ENCODE measurements at regions not wholly inside any gene's neighbourhood (a gene's known extent, or its start where the extent isn't known, plus 50 kb on each side); places are given as distances from the start of the nearest gene placed in this dataset.

GRCh38 chr4:115294717-115295116, 181.3 kb upstream of the NDST4 start:
- DNase-seq: no peak
- Histone ChIP-seq H3K9me3 (no peaks in the 10 kb centered on the region), H3K4me1 (no peaks in the 10 kb centered on the region), H3K36me3 (no peaks in the 10 kb centered on the region), H3K4me3 (no peak overlapping the region), H3K27ac (no peak overlapping the region), H3K27me3 (no peaks in the 10 kb centered on the region)
- intact Hi-C loops (cut with DNase I; ENCODE audit: low total_unique reads): no loop called here
- no peak for TF ChIP-seq POLR2A (IDR thresholded peaks at IDR 0.05)

DNA sequence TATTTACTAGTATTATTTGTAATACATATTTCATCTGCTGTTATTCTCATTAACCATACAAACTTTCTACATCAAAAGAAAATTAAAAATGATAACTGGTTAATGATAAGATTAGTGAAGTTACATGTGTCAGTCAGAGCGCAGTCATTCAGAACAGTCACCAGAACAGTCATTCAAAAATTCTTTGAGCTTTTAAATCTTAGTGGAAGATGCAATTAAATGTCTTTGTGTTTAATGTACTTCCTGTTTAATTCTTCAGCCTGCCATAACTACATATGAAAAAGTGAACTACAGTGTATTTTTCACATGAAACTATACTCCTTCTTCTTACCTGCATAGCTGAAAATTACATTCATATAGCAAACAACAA, 179.7 kb upstream of the NDST4 start:
- no peak overlapping the region for H3K4me3 ChIP-seq
- no peaks in the 10 kb centered on the region for H3K4me1 ChIP-seq
- no peaks in the 10 kb centered on the region for H3K36me3 ChIP-seq
- H3K27me3 ChIP-seq: no peaks in the 10 kb centered on the region
- no peaks in the 10 kb centered on the region for H3K9me3 ChIP-seq
- DNase-seq: no peak
- TF ChIP-seq POLR2A (IDR thresholded peaks at IDR 0.05): no peak
- H3K27ac ChIP-seq: no peak overlapping the region
- intact Hi-C loops (cut with DNase I; ENCODE audit: low total_unique reads): no loop called here

DNA sequence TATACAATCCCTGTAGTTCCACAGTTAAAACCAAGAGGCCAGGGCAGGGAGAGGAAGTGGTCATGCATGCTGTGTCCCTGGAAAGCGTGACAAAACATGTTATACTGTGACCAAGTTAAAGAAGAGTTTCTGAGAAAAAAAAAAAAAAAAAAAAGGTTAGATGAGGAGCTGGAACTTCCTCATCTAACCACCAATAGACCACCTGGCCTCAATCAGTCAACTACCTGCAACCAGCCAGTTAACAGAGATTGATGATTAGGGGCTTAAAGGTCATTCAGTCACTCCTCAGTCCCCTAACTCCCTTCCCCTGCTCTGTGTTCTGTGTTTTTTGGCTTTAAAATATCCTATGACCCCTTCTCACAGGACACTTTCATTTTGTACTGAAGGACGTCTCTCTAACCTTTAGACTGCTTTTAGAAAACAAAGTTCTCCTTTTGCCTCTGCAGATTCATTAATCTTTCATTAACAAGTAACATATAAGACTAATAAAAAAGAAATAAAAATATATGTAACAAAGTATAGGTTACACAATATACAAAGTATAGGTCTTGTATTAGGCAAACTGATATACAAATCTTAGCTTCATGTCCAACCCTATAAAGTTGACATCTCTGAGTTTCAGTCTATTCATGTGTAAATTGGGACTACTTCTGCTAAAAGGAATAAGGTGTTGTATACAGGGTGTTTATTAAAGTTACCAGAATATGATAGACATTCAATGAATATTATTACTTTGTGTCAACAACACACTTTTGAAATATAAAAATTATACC, 179.1 kb upstream of the NDST4 start:
- Histone ChIP-seq H3K4me1 (no peaks in the 10 kb centered on the region), H3K27ac (no peak overlapping the region), H3K27me3 (no peaks in the 10 kb centered on the region), H3K4me3 (no peak overlapping the region), H3K9me3 (no peaks in the 10 kb centered on the region), H3K36me3 (no peaks in the 10 kb centered on the region)
- intact Hi-C loops (cut with DNase I; ENCODE audit: low total_unique reads): no loop called here
- TF ChIP-seq POLR2A (IDR thresholded peaks at IDR 0.05): no peak
- TF ChIP-seq, protein P1, sequence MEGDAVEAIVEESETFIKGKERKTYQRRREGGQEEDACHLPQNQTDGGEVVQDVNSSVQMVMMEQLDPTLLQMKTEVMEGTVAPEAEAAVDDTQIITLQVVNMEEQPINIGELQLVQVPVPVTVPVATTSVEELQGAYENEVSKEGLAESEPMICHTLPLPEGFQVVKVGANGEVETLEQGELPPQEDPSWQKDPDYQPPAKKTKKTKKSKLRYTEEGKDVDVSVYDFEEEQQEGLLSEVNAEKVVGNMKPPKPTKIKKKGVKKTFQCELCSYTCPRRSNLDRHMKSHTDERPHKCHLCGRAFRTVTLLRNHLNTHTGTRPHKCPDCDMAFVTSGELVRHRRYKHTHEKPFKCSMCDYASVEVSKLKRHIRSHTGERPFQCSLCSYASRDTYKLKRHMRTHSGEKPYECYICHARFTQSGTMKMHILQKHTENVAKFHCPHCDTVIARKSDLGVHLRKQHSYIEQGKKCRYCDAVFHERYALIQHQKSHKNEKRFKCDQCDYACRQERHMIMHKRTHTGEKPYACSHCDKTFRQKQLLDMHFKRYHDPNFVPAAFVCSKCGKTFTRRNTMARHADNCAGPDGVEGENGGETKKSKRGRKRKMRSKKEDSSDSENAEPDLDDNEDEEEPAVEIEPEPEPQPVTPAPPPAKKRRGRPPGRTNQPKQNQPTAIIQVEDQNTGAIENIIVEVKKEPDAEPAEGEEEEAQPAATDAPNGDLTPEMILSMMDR (IDR thresholded peaks at IDR 0.05): no peak
- DNase-seq: no peak

DNA sequence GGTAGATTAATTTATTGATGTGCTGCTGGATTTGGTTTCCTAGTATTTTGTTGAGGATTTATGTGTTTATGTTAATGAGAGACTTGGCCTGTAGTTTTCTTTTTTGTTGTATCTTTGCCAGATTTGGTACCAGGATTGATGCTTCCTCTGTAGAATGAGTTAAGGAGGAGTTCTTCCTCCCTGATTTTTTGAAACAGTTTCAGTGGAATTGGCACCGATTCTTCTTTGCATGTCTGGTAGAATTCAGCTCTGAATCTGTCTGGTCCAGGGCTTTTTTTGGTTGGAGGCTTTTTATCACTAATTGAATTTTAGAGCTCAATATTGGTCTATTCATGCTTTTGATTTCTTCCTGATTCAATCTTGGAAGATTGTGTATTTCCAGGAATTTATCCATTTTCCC, 174.0 kb upstream of the NDST4 start:
- no peak for TF ChIP-seq POLR2A (IDR thresholded peaks at IDR 0.05)
- TF ChIP-seq, protein P1 (IDR thresholded peaks at IDR 0.05): no peak
- no peaks in the 10 kb centered on the region for H3K9me3 ChIP-seq
- H3K36me3 ChIP-seq: no peaks in the 10 kb centered on the region
- intact Hi-C loops (cut with DNase I; ENCODE audit: low total_unique reads): no loop called here
- H3K4me1 ChIP-seq: no peaks in the 10 kb centered on the region
- H3K4me3 ChIP-seq: no peak overlapping the region
- H3K27ac ChIP-seq: no peak overlapping the region
- DNase-seq: no peak
- H3K27me3 ChIP-seq: no peaks in the 10 kb centered on the region

DNA sequence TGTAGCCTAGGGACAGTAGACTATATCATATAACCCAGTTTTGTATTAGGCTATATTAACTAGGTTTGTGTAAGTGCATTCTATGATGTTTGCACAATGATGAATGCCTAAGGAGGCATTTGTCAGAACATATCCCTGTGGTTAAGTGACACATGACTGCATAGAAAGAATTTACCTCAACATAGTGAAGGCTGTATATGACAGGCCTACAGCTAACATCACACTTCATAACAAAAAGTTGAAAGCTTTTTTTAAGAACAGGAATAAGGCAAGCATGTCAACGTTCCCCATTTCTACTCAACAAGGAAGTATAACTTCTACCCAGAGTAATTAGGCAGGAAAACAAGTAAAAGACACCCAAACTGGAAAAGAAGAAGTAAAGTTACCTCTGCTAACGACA, 165.9 kb upstream of the NDST4 start:
- no peaks in the 10 kb centered on the region for H3K9me3 ChIP-seq
- H3K36me3 ChIP-seq: no peaks in the 10 kb centered on the region
- no peaks in the 10 kb centered on the region for H3K4me1 ChIP-seq
- no peak for TF ChIP-seq POLR2A (IDR thresholded peaks at IDR 0.05)
- TF ChIP-seq, protein P1 (IDR thresholded peaks at IDR 0.05): no peak
- no peak for DNase-seq
- intact Hi-C loops (cut with DNase I; ENCODE audit: low total_unique reads): no loop called here
- no peak overlapping the region for H3K27ac ChIP-seq
- no peaks in the 10 kb centered on the region for H3K27me3 ChIP-seq
- no peak overlapping the region for H3K4me3 ChIP-seq

GRCh38 chr4:115278830-115279229, 165.4 kb upstream of the NDST4 start:
- Histone ChIP-seq H3K27ac (no peak overlapping the region), H3K27me3 (no peaks in the 10 kb centered on the region), H3K4me1 (no peaks in the 10 kb centered on the region), H3K36me3 (no peaks in the 10 kb centered on the region), H3K4me3 (no peak overlapping the region), H3K9me3 (no peaks in the 10 kb centered on the region)
- DNase-seq: no peak
- TF ChIP-seq POLR2A (IDR thresholded peaks at IDR 0.05): no peak
- TF ChIP-seq, protein P1 (IDR thresholded peaks at IDR 0.05): no peak
- intact Hi-C loops (cut with DNase I; ENCODE audit: low total_unique reads): no loop called here
